ENCODE measurements at regions not wholly inside any gene's neighbourhood (a gene's known extent, or its start where the extent isn't known, plus 50 kb on each side); places are given as distances from the start of the nearest gene placed in this dataset.
A peak's percentile ranks its signal among the peaks of the same experiment; 100 is the strongest.
"Not testable (repeated sequence)": the region's sequence is repeated elsewhere in the genome, so short reads cannot be mapped to it uniquely, and the experiment has no call there.

DNA sequence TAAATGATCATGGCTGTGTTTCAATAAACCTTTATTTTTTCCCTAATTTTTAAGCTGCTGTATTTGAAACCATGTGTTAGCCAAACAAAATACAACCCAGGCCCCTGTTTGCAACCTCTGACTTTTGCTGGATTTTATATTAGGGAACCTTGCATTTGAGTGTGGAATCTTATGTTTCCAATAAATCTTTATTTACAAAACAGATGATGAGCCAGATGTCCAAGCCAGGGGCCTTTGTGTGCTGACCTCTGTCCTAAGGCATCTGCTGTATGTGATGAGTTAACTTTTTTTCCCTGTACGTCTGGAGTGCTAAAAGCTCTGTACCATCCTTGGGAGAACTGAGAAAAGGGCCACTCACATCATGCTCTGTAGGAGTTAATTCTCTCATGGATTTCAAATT, 162.9 kb downstream of the TRIB2 start:
- no peak for DNase-seq (ENCODE audit: low read depth)

GRCh38 chr2:12881952-12882351, 165.2 kb downstream of the TRIB2 start:
- DNase-seq (ENCODE audit: low read depth): no peak

DNA sequence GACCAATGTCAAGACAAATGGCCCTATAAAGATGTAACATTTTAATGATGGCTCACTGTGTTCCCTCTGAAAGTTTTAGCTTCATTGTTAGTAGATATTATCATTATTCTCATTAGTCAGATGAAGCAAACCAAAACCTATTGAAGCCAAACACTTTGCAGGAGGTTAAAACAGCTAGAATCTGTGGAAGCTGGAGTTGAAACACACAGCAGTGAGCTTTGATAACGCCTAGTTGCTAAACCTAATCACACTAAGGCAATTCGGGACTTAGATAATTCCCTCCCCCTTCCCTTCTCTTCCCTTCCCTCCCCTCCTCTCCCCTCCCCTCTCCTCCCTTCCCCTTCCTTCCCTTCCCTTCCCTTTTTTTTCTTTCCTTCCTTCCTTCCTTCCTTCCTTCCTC, 165.7 kb downstream of the TRIB2 start:
- DNase-seq (ENCODE audit: low read depth): no peak

- no peak for DNase-seq (ENCODE audit: low read depth)
These were observed 167.2 kb downstream of the TRIB2 start for GRCh38 chr2:12883906-12884305.

GRCh38 chr2:12884713-12885282, 168.1 kb downstream of the TRIB2 start:
- DNase-seq (ENCODE audit: low read depth): peak; percentile 86

GRCh38 chr2:12890066-12890465, 173.3 kb downstream of the TRIB2 start:
- no peak for DNase-seq (ENCODE audit: low read depth)

- no peak for DNase-seq (ENCODE audit: low read depth)
These were observed 173.8 kb downstream of the TRIB2 start for GRCh38 chr2:12890481-12890991.

- DNase-seq (ENCODE audit: low read depth): no peak
These were observed 178.3 kb downstream of the TRIB2 start for GRCh38 chr2:12895017-12895416.

GRCh38 chr2:12896318-12896982, 179.7 kb downstream of the TRIB2 start:
- no peak for DNase-seq (ENCODE audit: low read depth)

- no peak for DNase-seq (ENCODE audit: low read depth)
These were observed 180.4 kb downstream of the TRIB2 start for GRCh38 chr2:12897181-12897580.

- no peak for DNase-seq (ENCODE audit: low read depth)
These were observed 186.5 kb downstream of the TRIB2 start for GRCh38 chr2:12903272-12903671.

DNA sequence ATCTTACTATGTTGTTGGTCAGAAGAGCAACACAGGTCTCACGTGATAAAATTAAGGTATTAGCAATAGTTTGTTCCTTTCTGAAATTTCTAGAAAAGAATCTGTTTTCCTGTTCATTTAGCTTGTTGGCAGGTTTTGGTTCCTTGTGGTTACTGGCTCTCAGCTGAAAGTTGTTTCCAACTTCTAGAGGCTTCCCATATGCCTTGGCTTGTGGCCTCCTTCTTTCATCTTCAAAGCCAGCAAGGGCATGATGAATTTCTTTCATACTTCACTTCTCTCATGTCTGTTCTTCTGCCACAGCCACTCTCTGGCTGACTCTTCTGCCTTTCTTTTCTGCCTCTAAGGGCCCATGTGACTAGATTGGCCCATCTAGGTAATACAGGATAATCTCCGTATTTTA, 193.7 kb downstream of the TRIB2 start:
- no peak for DNase-seq (ENCODE audit: low read depth)

- no peak for DNase-seq (ENCODE audit: low read depth)
These were observed 199.1 kb downstream of the TRIB2 start for GRCh38 chr2:12915787-12916186.

DNA sequence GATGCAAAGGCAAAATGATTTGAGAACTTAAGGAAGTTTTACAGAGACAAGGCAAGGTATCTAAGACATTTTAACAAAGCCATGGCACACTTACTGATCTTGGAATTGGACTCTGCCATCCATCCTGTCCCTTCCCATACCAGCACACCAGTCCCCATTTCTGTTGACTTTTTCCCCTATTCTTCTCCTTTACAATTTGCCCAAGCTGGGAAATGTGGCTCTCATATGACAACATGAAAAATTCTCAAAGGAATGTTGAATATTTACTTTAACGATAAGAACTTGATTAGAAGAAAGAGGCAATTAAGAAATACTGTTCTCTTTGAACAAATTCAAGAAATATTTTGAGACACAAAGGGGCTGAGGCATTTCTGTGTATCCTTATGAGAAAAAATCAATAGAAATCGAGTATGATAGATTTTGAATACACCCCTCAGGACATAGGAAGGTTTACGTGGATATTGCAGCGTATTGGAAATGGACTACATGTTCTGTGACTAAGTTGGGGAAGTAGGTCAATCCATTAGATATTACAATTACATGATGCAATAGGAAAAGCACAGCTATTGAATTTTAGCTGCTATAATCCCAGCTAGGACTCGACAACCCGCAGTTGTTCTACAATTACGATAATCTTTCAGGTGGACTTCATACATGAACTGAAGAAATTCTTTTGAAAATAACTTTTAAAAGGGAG, 201.6 kb downstream of the TRIB2 start:
- no peak for DNase-seq (ENCODE audit: low read depth)

DNA sequence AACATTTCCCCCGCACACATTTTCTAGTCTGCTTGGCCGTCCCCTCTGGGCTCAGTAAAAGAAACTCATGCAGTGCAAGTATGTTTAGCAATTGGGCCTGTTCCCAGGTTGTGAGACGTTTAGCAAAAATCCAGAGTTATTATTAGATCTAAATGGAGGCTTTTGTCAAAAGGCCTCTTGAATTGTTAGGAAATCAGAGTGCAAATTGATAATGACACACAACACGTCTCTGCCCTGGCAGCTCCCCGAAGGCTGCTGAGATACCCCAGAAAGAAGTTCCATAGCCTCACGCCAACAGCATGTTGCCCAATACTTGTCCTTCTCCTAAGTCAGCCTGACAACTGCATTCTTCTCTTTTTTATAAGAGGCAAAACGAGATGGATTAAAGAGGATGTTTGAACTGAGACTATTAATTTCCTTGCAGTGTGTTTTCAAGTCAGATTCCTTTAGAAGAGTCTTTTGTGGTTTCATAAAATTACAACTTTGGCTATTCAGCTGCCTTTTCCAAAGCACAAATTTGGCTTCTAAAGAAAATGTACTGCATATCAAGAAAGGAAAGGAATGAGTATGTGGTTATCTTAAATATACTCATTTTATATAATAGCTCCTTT, 202.2 kb downstream of the TRIB2 start:
- DNase-seq (ENCODE audit: low read depth): peak; percentile 90

DNA sequence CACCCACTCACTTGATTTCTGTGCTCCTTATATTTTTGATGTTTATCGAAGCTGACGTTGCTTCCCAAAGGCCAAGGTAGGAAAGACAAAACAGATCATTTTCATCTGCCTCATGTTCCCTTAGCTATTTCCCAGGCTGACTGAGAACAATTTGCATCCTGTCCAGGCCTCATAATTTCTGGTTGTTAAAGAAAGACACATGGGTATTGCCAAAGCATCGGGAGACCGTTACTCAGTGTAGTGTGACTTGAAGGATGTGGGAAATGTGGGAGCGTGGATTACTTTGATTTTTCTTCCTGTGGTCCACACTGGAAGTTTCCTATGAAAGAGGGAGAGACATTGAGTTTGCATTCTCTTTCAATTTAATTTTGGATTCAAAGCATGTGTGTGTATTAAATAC, 204.6 kb downstream of the TRIB2 start:
- DNase-seq (ENCODE audit: low read depth): peak; percentile 59

- no peak for DNase-seq (ENCODE audit: low read depth)
These were observed 207.3 kb downstream of the TRIB2 start for GRCh38 chr2:12923907-12924610.

DNA sequence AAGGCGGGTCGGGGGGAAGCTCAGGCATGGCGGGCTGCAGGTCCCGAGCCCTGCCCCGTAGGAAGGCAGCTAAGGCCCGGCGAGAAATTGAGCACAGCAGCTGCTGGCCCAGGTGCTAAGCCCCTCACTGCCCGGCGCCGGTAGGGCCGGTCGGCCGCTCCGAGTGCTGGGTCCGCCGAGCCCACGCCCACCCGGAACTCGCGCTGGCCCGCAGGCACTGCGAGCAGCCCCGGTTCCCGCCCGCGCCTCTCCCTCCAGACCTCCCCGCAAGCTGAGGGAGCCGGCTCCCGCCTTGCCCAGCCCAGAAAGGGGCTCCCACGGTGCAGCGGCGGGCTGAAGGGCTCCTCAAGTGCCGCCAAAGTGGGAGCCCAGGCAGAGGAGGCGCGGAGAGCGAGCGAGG, 209.9 kb downstream of the TRIB2 start:
- DNase-seq (ENCODE audit: low read depth): not testable (repeated sequence)

- peak; percentile 41 for DNase-seq (ENCODE audit: low read depth)
These were observed 211.6 kb downstream of the TRIB2 start for GRCh38 chr2:12928197-12928774.

DNA sequence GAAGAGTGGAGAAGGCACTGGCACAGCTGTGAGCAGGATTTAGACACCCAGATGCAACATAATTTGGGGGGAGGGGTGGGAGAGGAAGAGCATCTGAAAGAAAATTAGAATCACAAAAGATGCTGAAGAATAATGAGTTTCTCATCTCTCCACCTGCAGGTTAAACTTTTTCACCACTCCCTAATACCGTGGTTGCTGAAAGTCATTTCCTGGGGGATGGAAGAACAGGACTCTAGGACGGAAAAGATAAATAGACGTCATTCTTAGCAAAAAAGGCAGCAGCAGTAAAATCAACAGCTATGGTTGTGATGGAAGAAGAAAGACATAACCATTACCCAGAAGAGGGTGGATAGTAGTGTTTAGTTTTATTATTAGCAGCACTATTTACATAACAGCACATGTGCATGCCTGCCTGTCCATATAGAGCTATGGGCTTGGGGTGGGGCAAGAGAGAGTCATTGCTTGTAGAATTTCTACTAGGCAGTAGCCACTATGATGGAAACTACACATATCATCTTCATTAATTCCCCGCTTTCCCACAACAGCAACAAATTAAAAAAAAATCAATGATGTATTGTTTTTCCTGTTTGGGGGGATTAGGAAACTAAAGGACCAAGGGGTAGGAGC, 212.2 kb downstream of the TRIB2 start:
- no peak for DNase-seq (ENCODE audit: low read depth)

DNA sequence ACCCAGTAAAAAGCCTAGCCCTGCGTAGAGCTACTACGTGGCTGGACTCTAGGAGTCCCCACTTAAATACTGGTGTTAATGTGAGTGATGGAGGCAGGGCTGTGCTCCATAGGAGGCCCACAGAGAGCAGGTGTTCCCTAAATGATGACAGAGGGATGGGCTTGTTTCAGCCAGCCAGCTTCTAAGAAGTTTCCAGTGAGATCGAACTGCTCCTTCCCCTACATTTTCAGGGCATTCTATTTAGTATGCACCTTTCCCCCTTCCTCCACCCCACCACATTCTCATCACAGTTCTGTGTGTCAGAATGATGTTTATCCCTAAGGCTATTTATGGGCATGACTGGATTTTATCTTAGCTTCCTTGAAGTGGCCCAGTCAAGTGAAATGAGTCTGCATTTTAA, 213.0 kb downstream of the TRIB2 start:
- no peak for DNase-seq (ENCODE audit: low read depth)

Data from stromal cell of bone marrow (primary cell).